ENCODE measurements at regions not wholly inside any gene's neighbourhood (a gene's known extent, or its start where the extent isn't known, plus 50 kb on each side); places are given as distances from the start of the nearest gene placed in this dataset.

DNA sequence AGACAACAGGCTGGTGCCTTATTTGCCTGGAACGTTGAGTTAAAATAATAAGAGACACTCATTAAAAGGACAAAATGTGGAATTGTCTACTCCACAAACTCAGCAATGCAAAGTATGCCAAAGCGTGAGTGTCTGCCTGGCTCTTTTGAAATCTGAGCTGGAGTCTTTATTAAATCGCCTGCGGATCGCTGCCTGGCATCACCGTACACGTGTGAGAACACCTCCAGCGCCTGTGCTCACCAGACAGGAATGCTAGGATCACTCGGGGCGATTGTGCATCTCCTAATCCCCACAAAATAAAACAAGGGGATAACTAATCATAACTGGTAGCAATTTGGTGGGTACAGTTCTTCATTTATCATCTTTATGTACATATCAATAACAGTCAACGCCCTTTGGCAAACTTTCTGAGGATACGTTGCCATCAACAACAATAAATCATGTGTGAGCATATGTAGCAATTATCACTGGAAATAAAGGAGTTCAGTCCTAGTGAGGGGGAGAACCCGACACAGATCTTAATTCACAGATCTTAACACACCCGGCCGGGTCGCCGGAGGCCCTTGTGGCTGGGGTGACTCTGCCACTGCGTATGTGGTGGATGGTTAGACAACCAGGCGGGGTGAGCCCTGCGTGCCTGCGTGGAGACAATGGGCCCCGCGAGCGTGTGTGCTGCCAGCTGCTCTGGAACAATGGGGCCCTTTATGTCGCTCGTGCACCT, 284.9 kb upstream of the IRX1 start:
- TF ChIP-seq, protein P1, sequence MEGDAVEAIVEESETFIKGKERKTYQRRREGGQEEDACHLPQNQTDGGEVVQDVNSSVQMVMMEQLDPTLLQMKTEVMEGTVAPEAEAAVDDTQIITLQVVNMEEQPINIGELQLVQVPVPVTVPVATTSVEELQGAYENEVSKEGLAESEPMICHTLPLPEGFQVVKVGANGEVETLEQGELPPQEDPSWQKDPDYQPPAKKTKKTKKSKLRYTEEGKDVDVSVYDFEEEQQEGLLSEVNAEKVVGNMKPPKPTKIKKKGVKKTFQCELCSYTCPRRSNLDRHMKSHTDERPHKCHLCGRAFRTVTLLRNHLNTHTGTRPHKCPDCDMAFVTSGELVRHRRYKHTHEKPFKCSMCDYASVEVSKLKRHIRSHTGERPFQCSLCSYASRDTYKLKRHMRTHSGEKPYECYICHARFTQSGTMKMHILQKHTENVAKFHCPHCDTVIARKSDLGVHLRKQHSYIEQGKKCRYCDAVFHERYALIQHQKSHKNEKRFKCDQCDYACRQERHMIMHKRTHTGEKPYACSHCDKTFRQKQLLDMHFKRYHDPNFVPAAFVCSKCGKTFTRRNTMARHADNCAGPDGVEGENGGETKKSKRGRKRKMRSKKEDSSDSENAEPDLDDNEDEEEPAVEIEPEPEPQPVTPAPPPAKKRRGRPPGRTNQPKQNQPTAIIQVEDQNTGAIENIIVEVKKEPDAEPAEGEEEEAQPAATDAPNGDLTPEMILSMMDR (IDR thresholded peaks at IDR 0.05; ENCODE audit: control insufficient read depth, extremely low read depth, insufficient read depth), result no peak
- H3K4me3 ChIP-seq (ENCODE audit: low read depth, low read length), result no peak overlapping the region
- no peak for DNase-seq (ENCODE audit: low read depth)

DNA sequence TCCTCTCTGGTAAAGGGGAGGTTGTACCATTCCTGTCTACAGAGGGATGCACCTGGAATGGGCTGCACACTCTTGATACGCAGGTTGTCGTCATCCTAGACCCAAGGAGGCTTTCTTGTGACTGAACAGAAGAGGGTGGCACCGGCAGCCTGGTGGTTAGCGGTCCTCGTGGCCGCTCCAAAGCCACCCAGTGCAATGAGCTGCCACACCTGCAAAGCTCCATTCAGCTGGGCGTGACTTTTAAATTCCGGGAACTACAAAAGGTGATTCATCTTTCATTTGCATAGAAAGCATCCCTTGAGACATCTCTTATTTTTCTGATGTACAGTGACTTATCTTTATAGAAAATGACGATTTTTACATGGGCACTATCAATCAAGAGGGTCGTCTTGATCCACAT, 286.1 kb upstream of the IRX1 start:
- no peak for DNase-seq (ENCODE audit: low read depth)
- TF ChIP-seq, protein P1 (IDR thresholded peaks at IDR 0.05; ENCODE audit: control insufficient read depth, extremely low read depth, insufficient read depth), result no peak
- no peak overlapping the region for H3K4me3 ChIP-seq (ENCODE audit: low read depth, low read length)

DNA sequence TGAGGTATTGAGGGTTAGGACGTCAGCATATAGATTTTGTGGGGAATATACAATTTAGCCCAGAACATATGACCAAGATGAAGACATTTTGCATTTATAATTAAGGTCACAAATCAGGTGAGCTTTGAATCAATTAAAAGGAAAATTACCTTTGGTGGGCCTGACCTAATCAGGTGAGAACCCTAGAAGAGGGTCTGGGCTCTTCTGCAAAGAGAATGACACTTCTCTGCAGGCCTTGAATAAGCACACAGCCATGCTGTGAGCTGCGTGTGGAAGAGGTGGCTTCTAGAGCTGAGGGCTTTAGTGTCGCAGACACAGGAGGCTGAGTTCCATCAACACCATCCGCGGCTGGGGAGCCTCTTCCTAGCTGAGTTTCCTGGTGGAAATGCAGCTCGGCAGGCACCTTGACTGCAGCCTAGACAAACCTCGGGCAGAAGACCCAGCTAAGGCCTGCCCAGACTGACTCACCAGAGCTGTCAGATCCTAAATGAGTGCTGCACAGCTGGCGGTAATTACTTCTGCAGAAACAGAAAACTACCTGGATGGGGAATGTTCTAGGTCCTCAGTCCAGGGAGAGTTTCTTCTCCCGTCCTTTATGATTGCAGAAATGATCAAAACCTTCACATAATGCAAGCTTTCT, 287.5 kb upstream of the IRX1 start:
- TF ChIP-seq, protein P1 (IDR thresholded peaks at IDR 0.05; ENCODE audit: control insufficient read depth, extremely low read depth, insufficient read depth), result no peak
- DNase-seq (ENCODE audit: low read depth), result no peak
- H3K4me3 ChIP-seq (ENCODE audit: low read depth, low read length), result no peak overlapping the region

DNA sequence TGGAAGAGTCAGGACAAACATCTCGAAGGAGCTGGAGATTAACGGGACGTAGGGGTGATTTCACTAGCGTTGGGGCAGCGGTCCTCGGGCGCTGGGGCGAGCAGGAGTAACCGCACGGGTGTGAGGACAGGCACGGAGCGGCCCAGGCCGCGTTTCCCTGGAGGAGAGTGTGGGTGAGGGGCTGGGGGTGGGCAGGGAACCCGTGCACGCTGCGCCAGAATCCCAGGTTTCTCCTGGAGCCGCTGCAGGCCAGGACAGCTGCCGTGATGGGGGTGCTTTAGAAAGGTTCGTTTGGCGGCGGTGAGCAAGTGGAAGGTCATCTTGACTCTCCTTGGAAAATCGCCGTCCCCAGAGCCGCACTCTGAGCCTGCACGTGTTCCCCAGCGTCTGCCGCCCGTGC, 290.2 kb upstream of the IRX1 start:
- DNase-seq (ENCODE audit: low read depth), result no peak
- TF ChIP-seq, protein P1 (IDR thresholded peaks at IDR 0.05; ENCODE audit: control insufficient read depth, extremely low read depth, insufficient read depth), result no peak
- no peak overlapping the region for H3K4me3 ChIP-seq (ENCODE audit: low read depth, low read length)

DNA sequence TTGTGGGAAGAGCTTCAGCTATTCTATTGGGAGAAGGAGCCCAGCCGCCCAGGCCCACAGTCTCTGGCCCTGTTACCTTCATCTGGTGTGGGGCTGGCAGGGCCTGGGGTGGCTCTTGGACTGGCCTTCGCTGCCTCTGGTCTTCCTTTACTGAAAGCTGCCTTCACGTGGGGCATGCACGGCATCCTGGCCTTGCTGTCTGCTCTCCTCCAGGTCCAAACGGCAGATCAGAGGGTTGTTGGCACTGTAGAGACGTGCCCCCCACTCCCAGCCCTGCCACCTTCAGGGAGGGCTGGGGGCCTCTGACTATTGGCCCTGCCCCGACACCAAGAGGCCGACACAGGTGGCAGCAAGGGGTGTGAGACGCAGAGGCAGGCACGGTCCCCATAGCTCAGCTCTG, 291.3 kb upstream of the IRX1 start:
- no peak overlapping the region for H3K4me3 ChIP-seq (ENCODE audit: low read depth, low read length)
- TF ChIP-seq, protein P1 (IDR thresholded peaks at IDR 0.05; ENCODE audit: control insufficient read depth, extremely low read depth, insufficient read depth), result no peak
- no peak for DNase-seq (ENCODE audit: low read depth)

DNA sequence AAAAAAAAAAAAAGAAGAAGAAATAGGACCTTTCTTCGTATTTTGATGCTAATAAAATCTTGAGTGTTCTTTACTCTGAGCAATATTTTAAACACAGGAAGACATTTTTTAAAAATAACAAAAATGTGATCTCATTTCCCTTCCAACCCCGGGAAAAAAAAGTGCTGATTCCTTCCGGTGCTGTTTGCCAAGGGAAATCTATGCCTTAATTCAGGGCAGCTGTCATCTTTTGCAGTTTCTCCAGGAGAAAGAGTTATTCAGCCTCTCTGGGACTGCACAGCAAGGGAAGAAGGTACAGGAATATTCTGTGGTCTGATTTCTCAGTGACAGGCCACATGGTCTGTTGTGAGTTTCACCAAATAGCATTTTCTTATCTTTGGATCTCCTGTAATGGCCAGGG, 291.9 kb upstream of the IRX1 start:
- TF ChIP-seq, protein P1 (IDR thresholded peaks at IDR 0.05; ENCODE audit: control insufficient read depth, extremely low read depth, insufficient read depth), result no peak
- no peak for DNase-seq (ENCODE audit: low read depth)
- H3K4me3 ChIP-seq (ENCODE audit: low read depth, low read length), result no peak overlapping the region

All from LNCaP clone FGC (cell line).